ENCODE measurements at regions not wholly inside any gene's neighbourhood (a gene's known extent, or its start where the extent isn't known, plus 50 kb on each side); places are given as distances from the start of the nearest gene placed in this dataset.

DNA sequence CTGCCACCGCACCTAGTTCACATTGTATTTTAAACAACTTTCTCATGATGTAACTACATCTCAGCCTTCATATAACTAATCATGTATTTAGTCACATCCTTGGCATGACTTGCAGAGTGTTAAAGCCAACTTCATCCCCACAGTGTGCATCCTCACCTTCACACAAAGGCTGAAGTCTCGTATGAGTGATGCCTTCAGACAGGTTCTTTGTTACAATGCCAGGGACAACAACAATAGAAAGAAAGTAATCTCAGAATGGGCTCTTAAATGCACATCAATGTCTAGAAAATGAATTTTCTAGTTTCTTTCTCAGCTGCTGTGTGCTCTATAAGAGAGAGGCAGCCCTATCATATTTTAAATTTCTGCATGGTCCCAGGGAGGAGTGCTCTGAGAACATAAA is 221.3 kb downstream of the DIO2 start:
- in situ Hi-C loops (cut with HindIII; ENCODE audit: low sequenced_read_pairs) = no loop called here

DNA sequence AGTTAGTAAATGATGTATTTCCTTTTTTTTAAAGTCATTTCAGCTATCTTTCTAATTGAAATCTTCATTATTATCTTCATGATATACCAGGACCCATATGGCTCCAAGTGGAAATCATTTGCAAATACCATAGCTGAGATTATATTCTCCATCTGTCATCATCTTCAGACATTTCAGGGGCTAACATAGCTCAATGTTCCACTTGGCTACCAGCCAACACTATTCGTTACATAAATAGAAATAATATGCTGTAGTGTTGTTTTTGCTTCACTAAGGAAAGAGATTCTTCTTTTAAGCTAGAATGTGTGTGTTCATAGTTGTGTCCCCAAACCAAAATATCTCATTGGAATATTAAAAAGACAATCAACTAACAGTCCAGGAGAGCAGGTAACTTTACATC is 225.1 kb downstream of the DIO2 start:
- no peak for DNase-seq (ENCODE audit: low spot score)
- in situ Hi-C loops (cut with HindIII; ENCODE audit: low sequenced_read_pairs) = no loop called here

More for the DNA sequence above, 221.3 kb downstream of the DIO2 start:
- no peak for DNase-seq (ENCODE audit: low spot score)

DNA sequence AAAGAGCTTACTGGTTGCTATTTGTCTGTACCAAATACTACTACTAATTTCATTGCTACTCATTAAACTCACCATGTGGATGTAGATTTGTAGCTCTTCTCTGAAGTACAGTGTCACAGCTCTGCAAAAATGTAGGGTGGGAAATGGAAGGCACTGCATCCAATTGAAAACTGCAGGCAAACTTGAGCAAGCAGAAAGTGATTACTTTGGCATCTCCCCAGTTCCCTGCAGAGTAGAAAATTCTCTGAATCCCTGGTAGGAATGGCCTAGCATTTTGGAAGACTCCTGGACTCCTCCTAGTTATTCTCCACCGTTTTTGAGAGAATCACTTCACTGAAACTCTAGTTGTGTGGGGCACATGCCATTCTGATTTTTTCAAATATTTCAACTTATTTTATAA is 239.1 kb downstream of the DIO2 start:
- in situ Hi-C loops (cut with HindIII; ENCODE audit: low sequenced_read_pairs) = no loop called here
- peak; percentile 25 for DNase-seq (ENCODE audit: low spot score)

DNA sequence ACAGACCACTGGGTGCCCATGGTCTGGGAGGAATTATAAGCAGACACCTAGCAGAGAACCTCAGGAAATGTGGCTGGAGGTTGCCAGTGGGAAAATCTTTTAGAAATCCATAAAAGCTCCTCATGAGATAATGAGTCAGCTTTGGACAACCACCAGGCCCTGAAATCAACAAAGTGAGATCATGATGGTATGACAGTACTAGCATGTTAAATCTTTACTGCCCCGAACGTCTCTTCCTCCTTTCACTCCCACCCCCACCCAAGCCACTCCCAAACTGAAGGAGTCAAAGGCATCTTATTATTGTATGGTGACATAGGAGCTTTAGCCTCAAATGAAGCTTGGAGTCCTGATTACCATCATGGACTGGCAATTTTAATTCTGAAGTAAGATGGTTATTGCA is 240.0 kb downstream of the DIO2 start:
- DNase-seq (ENCODE audit: low spot score) = no peak
- in situ Hi-C loops (cut with HindIII; ENCODE audit: low sequenced_read_pairs) = no loop called here

DNA sequence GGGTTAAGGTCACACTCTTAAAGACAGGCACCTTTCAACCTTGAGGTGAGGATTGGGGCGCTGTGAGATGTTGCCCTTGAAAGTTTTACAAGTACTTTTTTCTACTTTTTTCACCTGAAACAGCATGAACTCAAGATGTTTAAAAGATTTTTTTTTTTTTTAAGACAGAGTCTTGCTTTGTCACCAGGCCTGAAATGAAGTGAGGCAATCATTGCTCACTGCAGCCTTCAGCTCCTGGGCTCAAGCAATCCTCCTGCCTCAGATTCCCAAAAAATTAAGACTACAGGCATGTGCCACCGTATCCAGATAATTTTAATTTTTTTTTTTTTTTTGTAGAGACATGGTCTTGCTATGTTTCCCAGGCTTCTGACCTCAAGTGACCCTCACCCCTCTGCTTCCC is 243.9 kb downstream of the DIO2 start:
- in situ Hi-C loops (cut with HindIII; ENCODE audit: low sequenced_read_pairs) = no loop called here

DNA sequence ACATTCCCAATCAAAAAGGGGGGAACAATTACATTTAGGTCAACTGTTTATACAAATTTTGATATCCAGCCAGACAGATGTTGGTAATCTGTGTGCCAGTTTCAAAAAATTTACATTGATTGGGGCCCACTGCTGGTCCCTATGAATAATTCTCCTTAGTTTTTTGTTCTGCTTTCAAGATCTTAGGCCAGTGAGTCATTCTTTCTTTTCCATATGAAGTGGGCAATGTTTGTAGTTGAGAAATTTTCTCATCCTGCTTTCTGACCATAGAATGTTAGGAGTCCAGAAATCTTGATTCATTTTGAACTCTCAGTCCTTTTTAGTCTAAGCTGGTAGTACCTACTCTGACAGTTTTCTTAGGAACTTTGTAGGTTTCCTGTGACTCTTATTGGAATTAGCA is 244.3 kb downstream of the DIO2 start:
- in situ Hi-C loops (cut with HindIII; ENCODE audit: low sequenced_read_pairs) = no loop called here
- no peak for DNase-seq (ENCODE audit: low spot score)

More for the DNA sequence above, 243.9 kb downstream of the DIO2 start:
- no peak for DNase-seq (ENCODE audit: low spot score)

DNA sequence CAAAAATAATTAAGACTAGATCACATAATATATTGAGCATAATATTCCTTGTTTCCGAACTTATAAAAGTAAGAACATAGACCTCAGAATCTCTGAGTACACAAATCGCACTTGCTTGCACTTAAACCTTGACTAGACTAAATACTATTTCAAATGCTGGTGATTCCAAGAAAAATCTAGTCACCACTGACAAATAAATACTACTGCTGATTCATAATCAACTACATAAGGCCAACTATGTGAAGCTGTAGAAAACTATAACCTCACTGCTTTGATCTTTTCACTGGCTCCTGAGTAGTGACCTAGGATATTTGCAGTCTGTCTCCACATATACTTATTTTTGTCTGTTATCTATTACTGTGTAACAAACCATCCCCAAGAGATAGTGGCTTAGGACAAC is 245.4 kb downstream of the DIO2 start:
- in situ Hi-C loops (cut with HindIII; ENCODE audit: low sequenced_read_pairs) = no loop called here
- no peak for DNase-seq (ENCODE audit: low spot score)

DNA sequence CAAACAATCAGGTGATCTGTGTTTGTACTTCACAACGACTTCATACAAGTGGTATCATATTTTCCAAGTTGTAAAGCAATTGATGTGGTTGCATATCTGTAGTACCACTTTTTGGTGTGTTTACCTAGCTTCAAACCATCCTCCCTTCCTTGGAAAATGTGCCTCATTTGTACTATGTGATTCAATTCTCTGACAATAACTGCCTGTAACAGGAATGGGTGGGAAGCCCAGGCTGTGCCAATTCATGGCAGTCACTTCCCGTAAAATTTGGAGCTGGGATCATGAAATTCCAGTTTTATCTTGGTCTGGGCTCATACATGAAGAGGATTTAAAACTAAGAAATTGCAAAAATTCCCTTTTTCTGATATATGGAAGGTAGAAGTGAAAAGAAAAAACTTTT is 250.1 kb downstream of the DIO2 start:
- in situ Hi-C loops (cut with HindIII; ENCODE audit: low sequenced_read_pairs) = no loop called here
- DNase-seq (ENCODE audit: low spot score) = no peak

DNA sequence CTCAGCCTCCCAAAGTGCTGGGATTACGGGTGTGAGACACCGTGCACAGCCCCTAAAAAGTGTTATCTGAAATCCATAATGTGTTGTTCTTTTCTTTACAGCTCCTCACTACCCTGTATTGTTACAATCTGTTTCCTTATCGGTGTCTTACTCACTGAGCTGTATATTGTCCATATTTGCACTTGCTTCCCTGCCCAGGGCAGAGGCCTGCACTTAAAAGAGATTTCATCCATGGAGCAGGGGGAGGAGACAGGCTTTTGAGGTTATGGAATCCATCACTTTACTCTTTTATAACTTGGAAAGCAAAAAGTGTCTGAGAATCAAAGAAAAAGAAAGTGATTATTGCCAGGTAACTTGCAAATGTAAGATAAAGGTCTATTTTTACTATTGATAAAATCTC is 251.0 kb downstream of the DIO2 start:
- no peak for DNase-seq (ENCODE audit: low spot score)
- in situ Hi-C loops (cut with HindIII; ENCODE audit: low sequenced_read_pairs) = no loop called here

DNA sequence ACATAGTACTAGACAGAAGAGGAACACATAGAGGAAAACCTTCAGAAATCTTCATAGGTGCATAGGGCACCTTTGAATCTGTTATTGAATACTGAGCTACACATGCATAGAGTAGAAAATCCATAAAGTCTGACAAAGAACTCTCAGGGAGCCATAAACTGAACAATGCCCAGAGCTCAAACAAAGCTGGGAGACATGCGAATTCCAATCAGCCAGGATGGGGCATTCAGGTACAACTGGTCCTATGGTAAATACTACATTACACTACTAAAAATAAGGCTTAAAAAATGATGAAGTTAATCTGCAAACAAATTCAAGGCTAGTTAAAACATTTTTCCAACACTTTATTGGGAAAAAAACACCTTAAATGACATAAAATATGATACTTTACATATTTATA is 259.7 kb downstream of the DIO2 start:
- no peak for DNase-seq (ENCODE audit: low spot score)
- in situ Hi-C loops (cut with HindIII; ENCODE audit: low sequenced_read_pairs) = no loop called here

DNA sequence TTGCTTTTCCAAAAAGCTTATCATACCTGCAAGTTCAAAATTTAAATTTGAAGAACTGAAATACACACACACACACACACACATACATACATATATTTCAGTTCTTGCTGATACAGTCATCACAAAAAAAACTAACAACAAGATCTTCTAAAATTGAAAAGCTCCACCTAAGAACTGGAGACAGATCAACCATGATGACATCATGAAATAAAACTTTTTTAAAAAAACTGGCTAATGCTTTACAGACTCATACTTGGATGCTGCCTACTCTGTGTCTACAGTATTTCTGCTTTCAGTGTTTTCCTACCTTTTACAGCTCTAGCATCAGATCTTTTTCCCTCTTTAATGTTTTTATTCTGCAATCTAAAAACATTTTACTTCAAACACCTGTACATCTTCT is 261.4 kb downstream of the DIO2 start:
- in situ Hi-C loops (cut with HindIII; ENCODE audit: low sequenced_read_pairs) = no loop called here
- no peak for DNase-seq (ENCODE audit: low spot score)

DNA sequence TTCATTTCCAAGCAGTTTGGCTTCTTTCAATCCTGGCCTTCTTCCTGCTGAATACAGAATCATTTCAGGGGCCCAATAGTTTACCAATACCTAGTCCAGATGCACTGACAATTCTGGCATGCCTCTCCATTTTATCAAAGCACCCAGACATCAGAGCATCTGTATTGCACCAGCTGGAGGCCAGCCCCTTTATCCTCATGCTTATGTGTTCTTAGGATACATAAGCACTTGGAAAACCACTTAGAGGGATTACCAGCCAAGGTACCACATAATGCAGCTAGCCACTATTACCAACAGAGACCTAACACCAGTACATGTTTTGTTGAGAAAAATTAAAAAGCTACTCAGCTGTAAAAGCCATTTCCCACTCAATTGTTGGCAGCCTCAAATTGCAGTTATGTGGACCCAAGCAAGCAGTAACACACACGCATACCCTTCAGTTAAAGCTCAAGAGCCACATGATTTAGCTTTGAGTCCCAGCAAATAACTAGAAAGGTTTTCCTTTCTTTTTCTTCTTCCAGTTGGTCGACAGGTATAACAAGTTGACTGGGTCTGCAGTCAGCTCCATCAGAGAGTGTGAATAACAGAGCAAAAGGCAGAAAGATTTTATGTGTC is 263.8 kb downstream of the DIO2 start:
- in situ Hi-C loops (cut with HindIII; ENCODE audit: low sequenced_read_pairs) = no loop called here

DNA sequence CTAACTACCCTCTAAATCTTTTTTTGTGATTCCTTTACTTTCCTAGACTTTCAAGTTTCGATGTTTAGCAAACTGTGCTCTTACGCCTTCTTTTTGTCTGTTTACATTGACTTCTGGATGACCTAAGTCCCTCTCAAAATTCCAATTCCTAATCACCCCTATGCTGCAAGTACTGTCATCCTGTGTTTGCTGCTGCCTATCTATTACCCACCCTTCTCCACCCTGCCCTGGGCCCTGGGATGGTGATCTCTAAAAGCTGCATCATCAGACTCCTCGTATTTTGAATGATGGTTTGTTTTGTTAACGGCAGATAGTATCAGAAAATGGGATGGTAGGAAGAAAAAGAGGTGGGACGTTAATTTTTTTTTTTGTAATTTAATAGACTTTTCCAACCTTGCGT is 272.1 kb downstream of the DIO2 start:
- in situ Hi-C loops (cut with HindIII; ENCODE audit: low sequenced_read_pairs) = no loop called here
- DNase-seq (ENCODE audit: low spot score) = no peak

More for the DNA sequence above, 263.8 kb downstream of the DIO2 start:
- no peak for DNase-seq (ENCODE audit: low spot score)

DNA sequence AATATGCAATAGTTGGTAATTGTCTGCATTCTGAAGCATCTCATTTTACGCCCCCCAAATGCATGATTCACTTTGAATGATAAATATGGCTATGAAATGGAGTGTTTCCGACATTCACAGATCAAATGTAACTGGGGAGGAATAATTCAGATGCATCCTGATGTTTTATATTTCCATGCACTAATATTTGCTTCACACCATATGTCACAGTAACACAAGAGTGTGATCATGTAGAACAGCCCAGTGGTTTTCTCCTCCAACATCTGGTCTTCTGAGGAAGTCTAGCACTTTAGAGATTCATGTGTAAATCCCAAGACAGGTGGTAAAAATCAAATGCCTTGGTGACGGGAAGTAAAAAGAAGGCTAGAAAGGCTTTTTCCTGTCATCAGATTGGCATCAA is 273.1 kb downstream of the DIO2 start:
- no peak for DNase-seq (ENCODE audit: low spot score)
- in situ Hi-C loops (cut with HindIII; ENCODE audit: low sequenced_read_pairs) = no loop called here

DNA sequence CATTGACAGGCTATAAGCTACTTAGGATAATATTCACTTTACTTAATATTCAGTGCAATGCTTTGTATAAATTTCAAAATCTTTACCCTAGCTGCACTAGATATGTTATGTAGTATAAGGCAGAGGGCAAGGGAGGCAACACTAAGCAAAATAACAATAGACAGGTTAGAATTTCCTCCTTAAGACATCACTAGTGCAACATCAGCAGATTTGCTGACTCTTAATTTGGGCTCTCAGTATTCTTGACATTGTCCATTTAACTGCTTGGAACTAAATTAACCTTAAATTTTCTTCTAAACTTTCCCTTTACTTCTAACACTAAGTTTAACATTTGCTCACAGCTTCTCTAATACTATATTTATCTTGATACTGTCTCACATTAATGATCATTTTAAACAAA is 273.9 kb downstream of the DIO2 start:
- DNase-seq (ENCODE audit: low spot score) = no peak
- in situ Hi-C loops (cut with HindIII; ENCODE audit: low sequenced_read_pairs) = no loop called here

DNA sequence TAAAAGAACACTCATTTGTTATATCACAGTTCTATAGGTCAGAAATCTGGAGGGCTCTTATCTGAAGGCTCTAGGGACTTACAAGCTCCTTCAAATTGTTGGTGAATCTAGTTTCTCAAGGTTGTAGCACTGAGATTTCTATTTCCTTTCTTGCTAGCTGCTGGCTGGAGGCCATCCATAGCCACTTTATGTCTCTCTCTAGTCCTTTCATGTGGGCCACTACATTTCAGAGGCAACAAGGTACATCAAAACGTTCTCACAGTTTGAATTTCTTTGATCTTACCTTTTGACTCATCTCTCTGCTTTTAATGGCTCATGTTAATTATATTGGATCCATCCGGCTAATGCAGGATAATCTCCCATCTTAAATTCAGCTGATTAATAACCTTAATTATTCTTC is 286.8 kb downstream of the DIO2 start:
- no peak for DNase-seq (ENCODE audit: low spot score)
- in situ Hi-C loops (cut with HindIII; ENCODE audit: low sequenced_read_pairs) = no loop called here

DNA sequence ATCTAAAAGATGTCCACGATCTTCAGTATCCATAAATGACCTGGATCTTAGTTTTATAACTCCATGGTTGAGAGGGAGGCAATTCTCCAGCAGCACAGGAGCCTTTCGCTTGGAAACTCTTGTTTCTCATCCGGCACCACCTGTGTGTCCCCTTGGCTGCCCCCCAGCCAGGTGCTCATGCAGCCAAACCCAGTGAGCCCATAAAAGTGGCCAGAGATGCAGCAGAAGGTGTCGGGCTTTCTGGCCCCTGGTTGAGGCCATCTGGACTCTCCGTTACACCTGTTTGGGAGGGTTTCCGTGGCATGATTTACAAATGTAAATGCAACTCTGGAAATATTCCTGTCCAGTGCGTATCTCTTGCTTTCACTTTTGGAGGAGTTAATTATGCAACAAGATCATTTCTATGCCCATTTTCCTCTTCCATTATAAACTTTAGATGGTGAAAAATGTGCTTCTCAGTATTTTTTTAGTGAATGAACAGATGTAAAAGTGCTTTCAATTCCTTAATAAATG is 291.1 kb downstream of the DIO2 start:
- DNase-seq (ENCODE audit: low spot score) = peak; percentile 98
- in situ Hi-C loops (cut with HindIII; ENCODE audit: low sequenced_read_pairs) = no loop called here
